HAP-1 (cell line): ENCODE measurements at regions not wholly inside any gene's neighbourhood (a gene's known extent, or its start where the extent isn't known, plus 50 kb on each side); places are given as distances from the start of the nearest gene placed in this dataset.
"Not testable (repeated sequence)": the region's sequence is repeated elsewhere in the genome, so short reads cannot be mapped to it uniquely, and the experiment has no call there.

Source experiments
- DNase-seq, 2 experiments: peaks; one replicate each; pipeline ENCODE4 v3.0.0-alpha.2; 2016 to 2020; ENCODE audit warnings: low spot score in 2 of 2
- H3K27me3 ChIP-seq: fragments of 250-450 bp; sonication (Bioruptor Pico); 2 replicates; pipeline ENCODE4 v1.5.1; 2020; ENCODE audit warnings: low read depth, mild to moderate bottlenecking, moderate library complexity
- H3K36me3 ChIP-seq: fragments of 250-450 bp; sonication (Bioruptor Pico); replicated peaks from 2 replicates; pipeline ENCODE4 v1.5.1; 2020; ENCODE audit warnings: mild to moderate bottlenecking
- H3K4me1 ChIP-seq: fragments of 250-450 bp; sonication (Bioruptor Pico); 2 replicates; pipeline ENCODE4 v1.5.1; 2020; ENCODE audit warnings: mild to moderate bottlenecking
- H3K4me3 ChIP-seq: fragments of 250-450 bp; sonication (Bioruptor Pico); 2 replicates; pipeline ENCODE4 v1.5.1; 2020; ENCODE audit warnings: mild to moderate bottlenecking, moderate library complexity
- H3K9me3 ChIP-seq: fragments of 250-450 bp; sonication (Bioruptor Pico); 2 replicates; pipeline ENCODE4 v1.5.1; 2020; ENCODE audit warnings: mild to moderate bottlenecking, moderate library complexity
- in situ Hi-C: fragments of 300-500 bp; cut with MboI; formaldehyde crosslinking; loops from 3 replicates; pipeline ENCODE4 v1.14.3; 2020; ENCODE audit warnings: low sequenced_read_pairs, inconsistent platforms, mixed read lengths

DNA sequence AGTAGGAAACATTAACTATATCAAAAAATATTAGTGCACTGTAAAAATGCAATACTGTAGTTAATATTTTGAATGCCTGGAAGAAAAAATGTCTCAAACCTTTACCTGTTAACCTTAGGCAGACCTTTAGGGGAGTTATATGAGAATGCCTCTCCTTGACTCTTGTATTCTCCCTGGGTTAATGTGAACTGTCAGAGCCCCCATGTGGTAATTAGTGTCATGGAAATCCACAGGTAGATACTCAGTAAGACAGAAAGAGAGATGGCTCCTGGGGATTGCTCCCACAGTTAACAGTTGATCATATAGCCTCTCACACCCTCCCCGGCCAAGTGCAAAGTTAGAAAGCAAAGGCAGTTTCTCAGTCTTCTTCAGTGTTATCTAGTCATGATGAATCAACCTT, 742.8 kb downstream of the NR2F1-AS1 start:
- H3K36me3 ChIP-seq = no peaks in the 10 kb centered on the region
- no peaks in the 10 kb centered on the region for H3K9me3 ChIP-seq
- H3K27me3 ChIP-seq = peaks cover 4% of the 10 kb centered on the region; the same call in 1 of the 2 replicates
- H3K4me1 ChIP-seq = no peaks in the 10 kb centered on the region
- in situ Hi-C loops = no loop called here
- DNase-seq = no peak
- no peak overlapping the region for H3K4me3 ChIP-seq

- no peaks in the 10 kb centered on the region for H3K9me3 ChIP-seq
- no peaks in the 10 kb centered on the region for H3K36me3 ChIP-seq
- H3K4me3 ChIP-seq = no peak overlapping the region
- H3K27me3 ChIP-seq = peaks cover 4% of the 10 kb centered on the region; the same call in 1 of the 2 replicates
- no peaks in the 10 kb centered on the region for H3K4me1 ChIP-seq
- no peak for DNase-seq
- in situ Hi-C loops = no loop called here
Observed at GRCh38 chr5:92836855-92837755, 743.9 kb downstream of the NR2F1-AS1 start.

GRCh38 chr5:92835712-92836111, 745.3 kb downstream of the NR2F1-AS1 start:
- Histone ChIP-seq H3K4me1 (no peaks in the 10 kb centered on the region), H3K36me3 (no peaks in the 10 kb centered on the region), H3K4me3 (no peak overlapping the region), H3K9me3 (no peaks in the 10 kb centered on the region), H3K27me3 (peaks cover 4% of the 10 kb centered on the region)
- in situ Hi-C loops = no loop called here
- DNase-seq = no peak

DNA sequence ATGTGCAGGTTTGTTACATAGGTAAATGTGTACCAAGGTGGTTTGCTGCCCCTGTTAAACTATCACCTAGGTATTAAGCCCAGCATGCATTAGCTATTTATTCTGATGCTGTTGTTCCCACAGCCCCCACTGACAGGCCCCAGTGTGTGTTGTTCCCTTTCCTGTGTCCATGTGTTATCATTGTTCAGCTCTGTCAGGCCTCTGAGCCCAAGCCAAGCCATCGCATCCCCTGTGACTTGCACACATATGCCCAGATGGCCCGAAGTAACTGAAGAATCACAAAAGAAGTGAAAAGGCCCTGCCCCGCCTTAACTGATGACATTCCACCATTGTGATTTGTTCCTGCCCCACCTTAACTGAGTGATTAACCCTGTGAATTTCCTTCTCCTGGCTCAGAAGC, 757.5 kb downstream of the NR2F1-AS1 start:
- H3K36me3 ChIP-seq, in situ Hi-C loops, H3K9me3 ChIP-seq, DNase-seq, H3K27me3 ChIP-seq, H3K4me3 ChIP-seq, H3K4me1 ChIP-seq: not testable (repeated sequence)

DNA sequence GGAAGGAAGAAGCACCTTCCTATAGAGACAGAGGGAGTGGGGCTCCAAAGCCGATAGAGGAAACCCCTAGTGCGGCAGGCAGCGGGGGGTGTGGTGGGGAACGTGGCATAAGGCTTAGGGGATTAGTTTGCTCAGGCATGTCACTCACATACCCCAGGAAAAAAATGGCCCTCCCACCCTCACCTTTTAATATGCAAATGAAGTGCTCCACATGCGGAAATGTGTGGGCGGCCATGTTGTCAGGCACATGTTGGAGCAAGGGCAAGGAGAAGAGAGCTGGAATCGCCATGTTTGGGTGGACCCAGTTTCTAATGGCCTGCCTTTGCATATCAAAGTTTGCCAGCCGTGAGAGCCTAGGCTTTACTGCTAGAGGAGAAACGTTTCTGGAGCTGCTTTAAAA, 758.8 kb downstream of the NR2F1-AS1 start:
- in situ Hi-C loops = no loop called here
- Histone ChIP-seq H3K4me3 (no peak overlapping the region), H3K27me3 (no peaks in the 10 kb centered on the region), H3K4me1 (no peaks in the 10 kb centered on the region), H3K36me3 (no peaks in the 10 kb centered on the region), H3K9me3 (no peaks in the 10 kb centered on the region)
- no peak for DNase-seq

DNA sequence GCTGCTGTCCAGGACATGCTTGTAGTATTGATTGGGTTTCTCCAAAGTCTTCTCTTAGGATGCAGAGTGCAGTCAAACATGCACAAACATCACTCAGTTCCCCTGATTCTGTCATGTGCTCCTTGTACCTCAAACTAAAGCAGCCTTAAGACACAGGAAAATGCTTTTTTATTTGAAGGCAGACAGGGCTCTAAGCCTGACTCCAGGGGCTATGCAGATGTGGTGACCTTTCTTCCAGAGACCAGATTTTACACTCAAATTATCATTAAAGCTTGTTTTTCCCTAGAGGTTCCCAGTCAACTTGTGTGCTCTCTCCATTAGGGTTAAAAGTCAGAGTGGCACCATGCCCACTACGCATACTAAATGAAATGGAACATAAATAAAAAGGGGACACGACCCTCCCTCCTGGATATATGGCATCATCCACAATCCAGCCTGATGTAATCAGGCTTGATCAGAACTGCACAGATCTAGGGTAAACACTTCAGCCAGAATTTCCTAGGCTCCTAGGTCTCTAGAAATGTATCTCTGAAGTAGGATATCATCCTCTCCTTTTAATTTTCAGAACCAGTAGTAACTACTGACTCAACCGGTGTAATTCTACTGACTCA, 771.1 kb downstream of the NR2F1-AS1 start:
- H3K9me3 ChIP-seq = no peaks in the 10 kb centered on the region
- no peaks in the 10 kb centered on the region for H3K36me3 ChIP-seq
- no peak overlapping the region for H3K4me3 ChIP-seq
- no peak for DNase-seq
- H3K4me1 ChIP-seq = peaks cover 9% of the 10 kb centered on the region
- in situ Hi-C loops = no loop called here
- no peaks in the 10 kb centered on the region; the same call in 1 of the 2 replicates for H3K27me3 ChIP-seq

GRCh38 chr5:92808474-92808873, 772.5 kb downstream of the NR2F1-AS1 start:
- H3K4me3 ChIP-seq = no peak overlapping the region
- peaks cover 9% of the 10 kb centered on the region for H3K4me1 ChIP-seq
- no peak for DNase-seq
- no peaks in the 10 kb centered on the region; the same call in 1 of the 2 replicates for H3K27me3 ChIP-seq
- in situ Hi-C loops = no loop called here
- no peaks in the 10 kb centered on the region for H3K9me3 ChIP-seq
- H3K36me3 ChIP-seq = no peaks in the 10 kb centered on the region

- H3K27me3 ChIP-seq = no peaks in the 10 kb centered on the region; the same call in 1 of the 2 replicates
- DNase-seq = peak in 1 of 2 experiments; percentile 58
- no peak overlapping the region for H3K4me3 ChIP-seq
- in situ Hi-C loops = no loop called here
- H3K36me3 ChIP-seq = no peaks in the 10 kb centered on the region
- peaks cover 9% of the 10 kb centered on the region for H3K4me1 ChIP-seq
- H3K9me3 ChIP-seq = no peaks in the 10 kb centered on the region
Observed at GRCh38 chr5:92807085-92807484, 773.9 kb downstream of the NR2F1-AS1 start.

DNA sequence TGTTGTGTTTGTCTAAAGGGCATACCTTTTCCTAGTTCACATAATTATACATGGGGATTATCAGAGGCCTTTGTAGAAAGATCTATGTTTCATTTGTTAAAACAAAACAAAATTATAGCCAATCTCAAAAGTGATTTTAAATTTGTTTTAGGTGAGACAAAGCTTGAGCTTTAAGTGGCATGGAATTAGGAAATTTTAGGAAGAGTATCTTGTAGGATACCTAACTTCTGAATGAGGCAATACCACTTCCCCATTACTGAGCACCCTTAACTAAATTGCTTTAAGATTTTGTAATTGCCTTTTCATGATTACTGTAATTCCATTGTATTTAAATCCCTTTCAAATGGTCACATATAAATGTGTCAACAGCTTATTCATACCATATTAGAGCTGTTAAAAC, 775.6 kb downstream of the NR2F1-AS1 start:
- Histone ChIP-seq H3K27me3 (no peaks in the 10 kb centered on the region; the same call in 1 of the 2 replicates), H3K9me3 (no peaks in the 10 kb centered on the region), H3K4me1 (peaks cover 9% of the 10 kb centered on the region), H3K36me3 (no peaks in the 10 kb centered on the region), H3K4me3 (no peak overlapping the region)
- in situ Hi-C loops = no loop called here
- DNase-seq = no peak

DNA sequence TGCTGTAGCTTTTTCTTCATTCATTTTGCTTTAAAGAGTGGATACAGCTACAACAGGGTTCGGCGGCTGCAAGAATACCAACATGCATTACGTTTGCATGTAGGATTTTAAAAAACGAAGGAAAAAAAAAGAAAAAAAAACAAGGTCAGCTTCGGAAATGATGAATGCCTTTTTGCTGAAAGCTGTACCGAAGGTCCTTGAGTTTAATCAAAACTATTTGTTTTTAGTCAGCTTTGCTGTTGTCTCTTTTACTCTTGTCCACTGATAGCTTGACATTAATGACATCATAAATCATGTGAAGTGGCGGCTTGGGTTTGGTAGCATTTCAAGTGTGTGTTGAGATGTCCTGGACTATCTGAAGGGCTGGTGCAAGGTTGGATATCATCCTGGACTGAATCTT, 779.1 kb downstream of the NR2F1-AS1 start:
- no peaks in the 10 kb centered on the region for H3K36me3 ChIP-seq
- no peak for DNase-seq
- H3K4me1 ChIP-seq = no peaks in the 10 kb centered on the region
- H3K4me3 ChIP-seq = no peak overlapping the region
- no peaks in the 10 kb centered on the region for H3K27me3 ChIP-seq
- in situ Hi-C loops = no loop called here
- no peaks in the 10 kb centered on the region for H3K9me3 ChIP-seq

DNA sequence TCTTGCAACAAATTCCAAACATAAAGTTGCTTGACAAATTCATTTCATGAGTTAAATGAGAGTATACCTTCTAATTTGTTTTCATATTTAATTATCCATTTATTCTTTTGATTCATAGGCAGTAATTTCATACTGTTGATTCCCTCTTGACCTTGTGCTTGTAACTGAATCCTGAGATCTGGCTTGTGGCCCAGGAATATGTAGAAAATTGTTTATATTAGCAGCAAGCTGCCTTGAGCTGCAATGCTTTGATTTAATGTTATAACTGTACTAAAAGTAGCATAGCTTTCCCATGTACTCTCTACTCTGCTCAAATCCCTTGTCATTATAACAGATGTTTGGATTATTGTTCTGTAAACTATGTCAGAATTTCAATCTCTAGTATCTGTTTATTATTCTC, 780.7 kb downstream of the NR2F1-AS1 start:
- DNase-seq = no peak
- Histone ChIP-seq H3K9me3 (no peaks in the 10 kb centered on the region), H3K27me3 (no peaks in the 10 kb centered on the region), H3K4me1 (no peaks in the 10 kb centered on the region), H3K36me3 (no peaks in the 10 kb centered on the region), H3K4me3 (no peak overlapping the region)
- in situ Hi-C loops = no loop called here

DNA sequence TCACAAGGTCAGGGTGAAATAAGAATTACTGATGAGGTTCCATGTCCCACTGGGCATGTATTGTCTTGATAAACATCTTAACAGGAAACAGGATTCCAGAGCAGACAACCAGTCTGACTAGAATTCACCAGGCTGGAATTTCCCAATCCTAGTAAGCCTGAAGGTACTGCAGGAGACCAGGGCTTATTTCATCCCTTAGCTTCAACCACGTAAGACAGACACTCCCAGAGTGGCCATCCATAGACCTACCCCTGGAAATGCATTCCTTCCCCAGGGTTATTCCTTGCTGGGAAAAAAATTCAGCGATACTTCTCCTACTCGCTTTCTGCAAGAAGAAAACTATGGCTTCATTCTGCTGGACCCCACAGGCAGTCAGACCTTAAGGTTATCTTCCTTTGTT, 785.4 kb downstream of the NR2F1-AS1 start:
- in situ Hi-C loops = no loop called here
- no peak overlapping the region for H3K4me3 ChIP-seq
- no peaks in the 10 kb centered on the region for H3K9me3 ChIP-seq
- no peaks in the 10 kb centered on the region for H3K4me1 ChIP-seq
- no peak for DNase-seq
- H3K27me3 ChIP-seq = no peaks in the 10 kb centered on the region
- H3K36me3 ChIP-seq = no peaks in the 10 kb centered on the region

- Histone ChIP-seq H3K27me3 (no peaks in the 10 kb centered on the region), H3K9me3 (no peaks in the 10 kb centered on the region), H3K4me3 (no peak overlapping the region), H3K4me1 (peaks cover 34% of the 10 kb centered on the region), H3K36me3 (no peaks in the 10 kb centered on the region)
- DNase-seq = no peak
- in situ Hi-C loops = no loop called here
Observed at GRCh38 chr5:92780057-92780456, 801.0 kb downstream of the NR2F1-AS1 start.

- in situ Hi-C loops = no loop called here
- DNase-seq = no peak
- no peak overlapping the region for H3K4me3 ChIP-seq
- H3K27me3 ChIP-seq = no peaks in the 10 kb centered on the region
- peaks cover 34% of the 10 kb centered on the region for H3K4me1 ChIP-seq
- H3K9me3 ChIP-seq = no peaks in the 10 kb centered on the region
- no peaks in the 10 kb centered on the region for H3K36me3 ChIP-seq
Observed at GRCh38 chr5:92779536-92779935, 801.5 kb downstream of the NR2F1-AS1 start.
